GM23338 (cell line): ENCODE measurements at regions not wholly inside any gene's neighbourhood (a gene's known extent, or its start where the extent isn't known, plus 50 kb on each side); places are given as distances from the start of the nearest gene placed in this dataset.

Experiments
- CREB1 ChIP-seq: fragments of 250-450 bp; sonication (Bioruptor Pico); IDR thresholded peaks from 2 replicates; pipeline ENCODE4 v1.5.0; 2020; ENCODE audit warnings: low read depth, mild to moderate bottlenecking, moderate library complexity
- CTCF ChIP-seq, 2 experiments: fragments of 200-600 bp in 1 of 2; sonication (generic) in 1 of 2; conservative IDR thresholded peaks; 2 replicates each; pipeline versions ENCODE4 v1.5.1 to v1.6.1; 2016 to 2017; ENCODE audit warnings: antibody characterized with exemption in 2 of 2, low read depth in 2 of 2, mild to moderate bottlenecking in 2 of 2, moderate library complexity in 1 of 2
- ETS1 ChIP-seq: IDR thresholded peaks from 2 replicates; pipeline ENCODE4 v1.6.1; 2016; ENCODE audit warnings: antibody characterized with exemption
- EZH2 ChIP-seq: fragments of 200-600 bp; sonication (generic); IDR thresholded peaks from one replicate; pipeline ENCODE4 v1.8.0; 2017; ENCODE audit warnings: antibody characterized with exemption, mild to moderate bottlenecking, low read depth; ENCODE audit not compliant: unreplicated experiment
- EZH2phosphoT487 ChIP-seq: fragments of 200-600 bp; sonication (generic); IDR thresholded peaks from one replicate; pipeline ENCODE4 v1.8.1; 2018; ENCODE audit warnings: antibody characterized with exemption; ENCODE audit not compliant: unreplicated experiment
- JUNB ChIP-seq: IDR thresholded peaks from one replicate; pipeline ENCODE4 v1.6.1; 2016; ENCODE audit warnings: antibody characterized with exemption; ENCODE audit not compliant: unreplicated experiment
- NANOG ChIP-seq: IDR thresholded peaks from 2 replicates; pipeline ENCODE4 v1.6.1; 2016; ENCODE audit warnings: antibody characterized with exemption, borderline replicate concordance
- POLR2AphosphoS5 ChIP-seq: IDR thresholded peaks from 2 replicates; pipeline ENCODE4 v1.6.1; 2016; ENCODE audit warnings: antibody characterized with exemption, low read depth
- REST ChIP-seq: IDR thresholded peaks from one replicate; pipeline ENCODE4 v1.6.1; 2018; ENCODE audit warnings: antibody characterized with exemption; ENCODE audit not compliant: unreplicated experiment
- STAT1 ChIP-seq: IDR thresholded peaks from one replicate; pipeline ENCODE4 v1.6.1; 2016; ENCODE audit warnings: antibody characterized with exemption; ENCODE audit not compliant: unreplicated experiment
- ZNF114 ChIP-seq: fragments of 250-450 bp; sonication (Bioruptor Pico); IDR thresholded peaks from 2 replicates; pipeline ENCODE4 v1.5.0; 2020; ENCODE audit warnings: mild to moderate bottlenecking, moderate library complexity

- TF ChIP-seq CTCF (conservative IDR thresholded peaks at IDR 0.05; ENCODE audit: low read depth in 2 of 2) (no peak), POLR2AphosphoS5 (no peak), EZH2 (no peak), EZH2phosphoT487 (no peak), REST (no peak), CREB1 (CRISPR knock-in tag) (no peak), STAT1 (no peak), ZNF114 (no peak), NANOG (no peak), ETS1 (no peak), JUNB (no peak)
Measured at GRCh38 chr14:48874711-48875110, 711.5 kb downstream of the RPS29 start.
